NT2/D1 (cell line): ENCODE measurements at regions not wholly inside any gene's neighbourhood (a gene's known extent, or its start where the extent isn't known, plus 50 kb on each side); places are given as distances from the start of the nearest gene placed in this dataset.
"Not testable (repeated sequence)": the region's sequence is repeated elsewhere in the genome, so short reads cannot be mapped to it uniquely, and the experiment has no call there.

Experiments used
- DNase-seq: peaks from one replicate; pipeline ENCODE4 v3.0.0-alpha.2; 2011; ENCODE audit warnings: low read depth, low spot score
- H3K27me3 ChIP-seq: 2 replicates; pipeline ENCODE4 v1.6.0; 2011; ENCODE audit warnings: mild to moderate bottlenecking; ENCODE audit not compliant: insufficient read length, insufficient read depth
- H3K36me3 ChIP-seq: 2 replicates; pipeline ENCODE4 v1.6.1; 2011; ENCODE audit warnings: mild to moderate bottlenecking, low read length, mixed read lengths; ENCODE audit not compliant: insufficient read depth, insufficient read length
- H3K4me1 ChIP-seq: 2 replicates; pipeline ENCODE4 v1.5.1; 2011; ENCODE audit not compliant: insufficient read depth, insufficient read length
- H3K4me3 ChIP-seq: 2 replicates; pipeline ENCODE4 v1.5.1; 2011; ENCODE audit warnings: low read depth; ENCODE audit not compliant: insufficient read length
- H3K9ac ChIP-seq: 2 replicates; pipeline ENCODE4 v1.6.0; 2011; ENCODE audit warnings: low read depth; ENCODE audit not compliant: insufficient read length
- H3K9me3 ChIP-seq: 2 replicates; pipeline ENCODE4 v1.5.1; 2011; ENCODE audit warnings: mild to moderate bottlenecking, low read length; ENCODE audit not compliant: insufficient read depth
- SUZ12 ChIP-seq: IDR thresholded peaks from 2 replicates; pipeline ENCODE4 v1.6.1; 2011; ENCODE audit not compliant: insufficient read length, insufficient read depth; ENCODE audit errors: extremely low read depth
- YY1 ChIP-seq: IDR thresholded peaks from 2 replicates; pipeline ENCODE4 v1.6.1; 2011; ENCODE audit not compliant: insufficient read length, insufficient read depth
- ZNF274 ChIP-seq: IDR thresholded peaks from 2 replicates; pipeline ENCODE4 v1.6.1; 2011; ENCODE audit warnings: mild to moderate bottlenecking, low read depth, low read length

DNA sequence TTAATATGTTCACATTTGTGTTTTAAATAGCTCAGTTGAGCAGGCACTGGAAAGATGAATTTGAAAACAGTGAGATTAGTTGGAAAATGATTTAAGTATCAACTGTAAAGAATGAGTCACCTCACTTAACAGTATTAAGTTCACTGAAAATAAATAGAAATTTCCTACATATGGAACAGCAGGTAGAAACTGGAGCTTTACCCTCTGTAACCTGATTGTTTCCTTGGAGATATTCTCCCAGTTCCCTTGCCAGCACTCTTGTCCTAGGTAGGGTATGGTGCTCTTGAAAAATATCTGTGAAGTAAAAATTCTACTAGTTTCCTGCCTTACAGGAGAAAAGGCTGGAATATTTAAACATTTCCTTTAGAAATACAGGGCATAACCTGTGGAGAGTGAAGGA is 81.3 kb upstream of the DLGAP1 start:
- no peak for DNase-seq
- H3K27me3 ChIP-seq: no peaks in the 10 kb centered on the region
- TF ChIP-seq SUZ12: no peak

DNA sequence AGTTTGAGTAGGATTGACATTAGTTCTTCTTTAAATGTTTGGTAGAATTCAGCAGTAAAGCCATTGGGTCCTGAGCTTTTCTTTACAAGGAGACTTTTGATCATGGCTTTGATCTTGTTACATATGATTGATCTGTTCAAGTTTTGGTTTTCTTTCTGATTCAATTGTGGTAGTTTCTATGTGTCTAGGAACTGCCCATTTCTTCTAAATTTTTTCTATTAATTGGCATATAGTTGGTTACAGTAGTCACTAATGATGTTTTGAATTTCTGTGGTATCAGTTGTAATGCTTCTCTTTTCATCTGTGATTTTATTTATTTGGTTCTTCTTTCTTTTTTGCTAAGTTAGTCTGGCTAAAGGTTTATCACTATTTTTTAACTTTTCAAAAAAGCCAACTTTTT is 73.3 kb upstream of the DLGAP1 start:
- H3K9ac ChIP-seq: no peak overlapping the region
- H3K36me3 ChIP-seq: no peaks in the 10 kb centered on the region
- no peaks in the 10 kb centered on the region for H3K27me3 ChIP-seq
- H3K4me3 ChIP-seq: no peak overlapping the region
- no peaks in the 10 kb centered on the region for H3K4me1 ChIP-seq
- H3K9me3 ChIP-seq: peaks cover 10% of the 10 kb centered on the region; the same call in 1 of the 2 replicates
- no peak for TF ChIP-seq YY1
- TF ChIP-seq ZNF274: no peak
- TF ChIP-seq SUZ12: no peak
- DNase-seq: no peak

More for the DNA sequence above, 81.3 kb upstream of the DLGAP1 start:
- Histone ChIP-seq H3K4me3 (no peak overlapping the region), H3K9me3 (peaks cover 21% of the 10 kb centered on the region), H3K9ac (no peak overlapping the region), H3K36me3 (no peaks in the 10 kb centered on the region), H3K4me1 (no peaks in the 10 kb centered on the region)

DNA sequence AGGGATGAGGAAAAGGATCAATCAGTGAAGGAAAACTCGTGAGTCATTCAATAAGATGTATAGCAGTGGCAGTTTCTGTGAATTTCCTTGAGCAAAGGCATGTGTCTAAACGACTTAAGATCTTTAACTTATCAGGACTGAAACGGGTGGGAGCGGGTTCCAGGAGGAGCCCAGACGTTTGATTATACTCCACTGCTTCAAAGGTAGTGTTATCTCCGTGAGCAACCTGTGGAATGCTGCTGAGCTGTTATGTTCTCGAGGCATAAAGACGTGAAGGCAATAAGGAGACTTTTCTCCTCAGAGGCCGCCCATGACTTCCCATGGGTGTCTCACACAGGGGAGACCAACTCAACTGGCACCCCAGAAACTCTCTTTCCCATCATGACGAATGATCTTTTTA is 72.7 kb upstream of the DLGAP1 start:
- H3K4me3 ChIP-seq, H3K27me3 ChIP-seq, H3K9ac ChIP-seq, H3K36me3 ChIP-seq, H3K9me3 ChIP-seq, H3K4me1 ChIP-seq, DNase-seq: not testable (repeated sequence)

DNA sequence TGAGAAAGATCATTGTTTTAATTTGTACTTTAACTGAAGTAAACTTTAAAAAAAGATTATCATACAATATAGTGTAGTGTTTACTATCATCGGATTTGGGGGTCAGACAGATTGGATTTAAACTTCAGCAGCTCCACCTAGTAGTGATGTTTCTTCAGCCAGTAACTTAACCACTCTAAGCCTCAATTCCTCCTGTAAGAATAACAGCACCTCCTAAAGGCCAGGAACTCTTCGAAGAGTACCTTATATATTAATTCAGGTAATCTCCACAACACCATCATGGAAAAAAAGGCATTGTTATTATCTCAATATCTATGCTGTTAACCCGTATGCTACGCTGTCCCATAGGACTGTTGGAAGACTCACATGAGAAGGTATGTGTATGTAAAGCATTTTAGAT is 69.0 kb upstream of the DLGAP1 start:
- TF ChIP-seq YY1 (no peak), SUZ12 (no peak), ZNF274 (no peak)
- H3K27me3 ChIP-seq: no peaks in the 10 kb centered on the region

DNA sequence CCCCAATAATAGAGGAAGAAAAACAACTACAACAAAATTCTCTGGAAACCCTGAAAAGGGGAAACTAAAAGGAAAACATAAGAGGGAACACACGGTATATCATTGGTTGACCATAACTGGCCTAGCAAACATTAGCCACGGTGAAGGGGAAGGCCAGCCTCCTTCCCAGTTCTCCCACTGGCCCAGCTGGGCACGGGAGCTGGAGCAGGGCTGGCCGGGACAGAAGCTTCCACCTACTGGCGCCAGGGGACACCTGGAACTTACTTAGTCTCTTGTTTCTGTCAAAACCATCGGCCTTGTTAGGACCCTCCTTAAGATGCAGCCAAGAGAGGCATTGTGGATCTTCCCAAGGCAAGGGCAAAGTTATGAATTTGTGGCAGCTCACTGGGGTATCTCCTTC is 56.1 kb upstream of the DLGAP1 start:
- H3K27me3 ChIP-seq: no peaks in the 10 kb centered on the region
- no peaks in the 10 kb centered on the region for H3K36me3 ChIP-seq
- no peaks in the 10 kb centered on the region for H3K9me3 ChIP-seq
- no peak for DNase-seq
- H3K4me1 ChIP-seq: no peaks in the 10 kb centered on the region
- H3K4me3 ChIP-seq: no peak overlapping the region
- no peak for TF ChIP-seq SUZ12
- no peak for TF ChIP-seq YY1
- no peak for TF ChIP-seq ZNF274
- H3K9ac ChIP-seq: no peak overlapping the region

More for the DNA sequence above, 69.0 kb upstream of the DLGAP1 start:
- Histone ChIP-seq H3K4me3 (no peak overlapping the region), H3K4me1 (no peaks in the 10 kb centered on the region), H3K9me3 (no peaks in the 10 kb centered on the region), H3K9ac (no peak overlapping the region), H3K36me3 (no peaks in the 10 kb centered on the region)
- DNase-seq: no peak

DNA sequence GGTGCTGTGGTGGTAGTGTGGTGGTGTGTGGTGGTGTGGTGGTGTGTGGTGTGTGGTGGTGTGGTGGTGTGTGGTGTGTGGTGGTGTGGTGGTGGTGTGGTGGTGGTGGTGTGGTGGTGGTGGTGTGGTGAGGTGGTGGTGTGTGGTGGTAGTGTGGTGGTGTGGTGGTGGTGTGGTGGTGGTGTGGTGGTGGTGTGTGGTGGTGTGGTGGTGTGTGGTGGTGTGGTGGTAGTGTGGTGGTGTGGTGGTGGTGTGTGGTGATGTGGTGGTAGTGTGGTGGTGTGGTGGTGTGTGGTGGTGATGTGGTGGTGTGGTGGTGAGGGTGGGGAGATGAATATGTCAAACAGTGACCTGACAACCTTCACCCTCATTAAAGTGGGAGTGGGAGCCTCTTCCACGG is 55.6 kb upstream of the DLGAP1 start:
- no peaks in the 10 kb centered on the region for H3K27me3 ChIP-seq

DNA sequence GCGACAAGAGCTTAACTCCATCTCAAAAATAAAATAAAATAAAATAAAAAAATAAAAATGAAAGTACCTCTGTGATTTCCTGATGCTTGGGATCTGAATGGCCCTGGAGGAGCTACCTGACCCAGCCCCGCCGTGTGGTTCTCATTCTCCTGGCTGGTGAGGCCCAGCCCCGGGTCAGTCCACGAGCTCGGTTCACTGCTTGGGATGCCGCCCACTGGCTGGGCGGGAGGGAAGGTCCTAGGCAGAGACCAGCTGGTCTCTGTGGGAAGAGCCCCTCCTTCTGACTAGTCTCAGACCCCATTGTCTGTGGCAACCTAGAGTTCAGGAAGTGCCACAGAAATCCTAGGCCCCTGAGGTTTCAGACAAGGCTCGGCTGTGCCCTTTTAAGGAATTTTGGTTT is 55.1 kb upstream of the DLGAP1 start:
- H3K4me1 ChIP-seq: no peaks in the 10 kb centered on the region
- no peak overlapping the region for H3K9ac ChIP-seq
- no peak for DNase-seq
- H3K27me3 ChIP-seq: no peaks in the 10 kb centered on the region
- H3K36me3 ChIP-seq: no peaks in the 10 kb centered on the region
- TF ChIP-seq SUZ12 (no peak), YY1 (no peak), ZNF274 (no peak)
- no peak overlapping the region for H3K4me3 ChIP-seq
- H3K9me3 ChIP-seq: no peaks in the 10 kb centered on the region

More for the DNA sequence above, 55.6 kb upstream of the DLGAP1 start:
- no peak for DNase-seq
- TF ChIP-seq ZNF274 (no peak), SUZ12 (no peak), YY1 (no peak)
- Histone ChIP-seq H3K9ac (no peak overlapping the region), H3K4me1 (no peaks in the 10 kb centered on the region), H3K9me3 (no peaks in the 10 kb centered on the region), H3K4me3 (no peak overlapping the region), H3K36me3 (no peaks in the 10 kb centered on the region)
